Activated CD4-positive, alpha-beta T cell treated with anti-CD3 and anti-CD28 coated beads, Interleukin-2, amount 50 U/mL, for 48 hours (primary cell): ENCODE measurements at regions not wholly inside any gene's neighbourhood (a gene's known extent, or its start where the extent isn't known, plus 50 kb on each side); places are given as distances from the start of the nearest gene placed in this dataset.
"Not testable (repeated sequence)": the region's sequence is repeated elsewhere in the genome, so short reads cannot be mapped to it uniquely, and the experiment has no call there.

Experiments
- DNase-seq, 2 experiments: peaks; one replicate each; pipeline ENCODE4 v3.0.0-alpha.2; 2020

- no peak for DNase-seq
Observed at GRCh38 chr14:58731465-58732293, 93.9 kb downstream of the DACT1 start.

GRCh38 chr14:58732387-58732786 lies 94.6 kb downstream of the DACT1 start:
- peak; percentile 15 to 34 for DNase-seq

- DNase-seq, result peak; percentile 12 to 24
Observed at GRCh38 chr14:58733451-58734208, 95.9 kb downstream of the DACT1 start.

- no peak for DNase-seq
Observed at GRCh38 chr14:58735596-58735995, 97.8 kb downstream of the DACT1 start.

GRCh38 chr14:58736606-58737005 lies 98.8 kb downstream of the DACT1 start:
- DNase-seq, result no peak

GRCh38 chr14:58737511-58737910 lies 99.7 kb downstream of the DACT1 start:
- no peak for DNase-seq

GRCh38 chr14:58738189-58738836 lies 100.6 kb downstream of the DACT1 start:
- DNase-seq, result no peak

- DNase-seq, result no peak
Observed at GRCh38 chr14:58738876-58739275, 101.1 kb downstream of the DACT1 start.

- DNase-seq, result no peak
Observed at GRCh38 chr14:58739674-58740073, 101.9 kb downstream of the DACT1 start.

- DNase-seq, result no peak
Observed at GRCh38 chr14:58740379-58740935, 102.7 kb downstream of the DACT1 start.

- DNase-seq, result no peak
Observed at GRCh38 chr14:58744801-58745394, 107.1 kb downstream of the DACT1 start.

GRCh38 chr14:58746261-58746660 lies 108.5 kb downstream of the DACT1 start:
- no peak for DNase-seq

- no peak for DNase-seq
Observed at GRCh38 chr14:58746701-58747100, 108.9 kb downstream of the DACT1 start.

- no peak for DNase-seq
Observed at GRCh38 chr14:58747181-58747580, 109.4 kb downstream of the DACT1 start.

- not testable (repeated sequence) for DNase-seq
Observed at GRCh38 chr14:58748251-58748650, 110.5 kb downstream of the DACT1 start.

- DNase-seq, result peak; percentile 16 to 21
Observed at GRCh38 chr14:58749066-58749669, 111.4 kb downstream of the DACT1 start.

- no peak for DNase-seq
Observed at GRCh38 chr14:58750321-58751269, 112.8 kb downstream of the DACT1 start.

GRCh38 chr14:58751788-58752187 lies 114.0 kb downstream of the DACT1 start:
- DNase-seq, result no peak

- DNase-seq, result no peak
Observed at GRCh38 chr14:58752289-58752688, 114.5 kb downstream of the DACT1 start.

GRCh38 chr14:58752771-58753201 lies 115.0 kb downstream of the DACT1 start:
- DNase-seq, result no peak
